OCI-LY3 (cell line): ENCODE measurements at regions not wholly inside any gene's neighbourhood (a gene's known extent, or its start where the extent isn't known, plus 50 kb on each side); places are given as distances from the start of the nearest gene placed in this dataset.

ENCODE experiments used
- H2AFZ ChIP-seq: fragments of 200-600, 300-600 bp; shearing (Covaris generic); 2 replicates; pipeline ENCODE4 v1.6.0; 2014; ENCODE audit warnings: antibody characterized with exemption, low read depth, low read length
- H3K27ac ChIP-seq: fragments of 200-600, 300-600 bp; sonication (generic); 2 replicates; pipeline ENCODE4 v1.5.1; 2014; ENCODE audit warnings: mild to moderate bottlenecking, low read length, moderate library complexity, mixed read lengths
- H3K27me3 ChIP-seq: fragments of 200-600, 300-600 bp; sonication (generic); 2 replicates; pipeline ENCODE4 v1.6.1; 2014; ENCODE audit warnings: low read depth, low read length, mixed read lengths
- H3K36me3 ChIP-seq: fragments of 200-600, 300-600 bp; sonication (generic); replicated peaks from 2 replicates; pipeline ENCODE3; 2014; ENCODE audit warnings: low read depth, low read length, mixed read lengths
- H3K4me1 ChIP-seq: fragments of 300-600, 200-600 bp; sonication (generic); 2 replicates; pipeline ENCODE4 v1.6.1; 2014; ENCODE audit warnings: low read length, mixed read lengths
- H3K4me2 ChIP-seq: fragments of 200-600, 300-600 bp; sonication (generic); 2 replicates; pipeline ENCODE4 v1.6.1; 2014; ENCODE audit warnings: low read length, mixed read lengths
- H3K4me3 ChIP-seq: fragments of 300-600, 200-600 bp; sonication (generic); 2 replicates; pipeline ENCODE4 v1.5.1; 2014; ENCODE audit warnings: antibody characterized with exemption, mild to moderate bottlenecking, low read length, moderate library complexity
- H3K79me2 ChIP-seq: fragments of 300-600, 200-600 bp; shearing (Covaris generic); 2 replicates; pipeline ENCODE4 v1.6.1; 2014; ENCODE audit warnings: mild to moderate bottlenecking, low read length, mixed read lengths
- H3K9ac ChIP-seq: fragments of 300-600, 200-600 bp; shearing (Covaris generic); 2 replicates; pipeline ENCODE4 v1.6.0; 2014; ENCODE audit warnings: mild to moderate bottlenecking, low read length, moderate library complexity
- H3K9me3 ChIP-seq: fragments of 200-600, 300-600 bp; shearing (Covaris generic); 2 replicates; pipeline ENCODE4 v1.6.1; 2014; ENCODE audit warnings: low read length, mixed read lengths; ENCODE audit not compliant: insufficient read depth
- H4K20me1 ChIP-seq: fragments of 200-600, 300-600 bp; sonication (generic); 2 replicates; pipeline ENCODE4 v1.6.1; 2016; ENCODE audit warnings: low read length, mixed read lengths; ENCODE audit not compliant: insufficient read depth
- EZH2phosphoT487 ChIP-seq: fragments of 200-600 bp; shearing (Covaris generic); IDR thresholded peaks from 2 replicates; pipeline ENCODE4 v1.6.1; 2018; ENCODE audit warnings: antibody characterized with exemption, mixed run types, low read depth
- TF ChIP-seq, protein P1 (sequence below): fragments of 200-600, 300-600 bp; sonication (generic); IDR thresholded peaks from 2 replicates; pipeline ENCODE4 v1.5.1; 2014; ENCODE audit warnings: antibody characterized with exemption, low read length, low read depth

DNA sequence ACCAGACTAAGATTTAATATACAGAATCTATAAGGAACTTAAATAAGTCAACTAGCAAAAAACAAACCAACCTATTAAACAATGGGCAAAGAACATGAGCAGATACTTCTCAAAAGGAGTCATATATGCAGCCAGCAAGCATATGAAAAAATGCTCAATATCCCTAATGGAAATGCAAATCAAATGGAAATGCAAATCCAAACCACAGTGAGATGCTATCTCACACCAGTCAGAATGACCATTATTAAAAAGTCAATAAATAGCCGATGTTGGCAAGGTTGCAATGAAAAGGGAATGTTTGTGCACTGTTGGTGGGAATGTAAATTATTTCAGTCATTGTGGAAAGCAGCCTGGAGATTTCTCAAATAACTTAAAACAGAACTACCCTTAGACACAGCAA, 97.0 kb upstream of the SLC6A14 start:
- Histone ChIP-seq H3K9ac (no peak overlapping the region), H2AFZ (no peak overlapping the region), H3K36me3 (no peaks in the 10 kb centered on the region), H3K79me2 (no peaks in the 10 kb centered on the region), H4K20me1 (no peaks in the 10 kb centered on the region), H3K27ac (no peak overlapping the region), H3K4me3 (no peak overlapping the region), H3K9me3 (no peaks in the 10 kb centered on the region), H3K4me2 (no peak overlapping the region), H3K4me1 (no peaks in the 10 kb centered on the region), H3K27me3 (no peaks in the 10 kb centered on the region)
- no peak for TF ChIP-seq EZH2phosphoT487
- TF ChIP-seq, protein P1, sequence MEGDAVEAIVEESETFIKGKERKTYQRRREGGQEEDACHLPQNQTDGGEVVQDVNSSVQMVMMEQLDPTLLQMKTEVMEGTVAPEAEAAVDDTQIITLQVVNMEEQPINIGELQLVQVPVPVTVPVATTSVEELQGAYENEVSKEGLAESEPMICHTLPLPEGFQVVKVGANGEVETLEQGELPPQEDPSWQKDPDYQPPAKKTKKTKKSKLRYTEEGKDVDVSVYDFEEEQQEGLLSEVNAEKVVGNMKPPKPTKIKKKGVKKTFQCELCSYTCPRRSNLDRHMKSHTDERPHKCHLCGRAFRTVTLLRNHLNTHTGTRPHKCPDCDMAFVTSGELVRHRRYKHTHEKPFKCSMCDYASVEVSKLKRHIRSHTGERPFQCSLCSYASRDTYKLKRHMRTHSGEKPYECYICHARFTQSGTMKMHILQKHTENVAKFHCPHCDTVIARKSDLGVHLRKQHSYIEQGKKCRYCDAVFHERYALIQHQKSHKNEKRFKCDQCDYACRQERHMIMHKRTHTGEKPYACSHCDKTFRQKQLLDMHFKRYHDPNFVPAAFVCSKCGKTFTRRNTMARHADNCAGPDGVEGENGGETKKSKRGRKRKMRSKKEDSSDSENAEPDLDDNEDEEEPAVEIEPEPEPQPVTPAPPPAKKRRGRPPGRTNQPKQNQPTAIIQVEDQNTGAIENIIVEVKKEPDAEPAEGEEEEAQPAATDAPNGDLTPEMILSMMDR: no peak

- Histone ChIP-seq H3K4me1 (no peaks in the 10 kb centered on the region), H3K27ac (no peak overlapping the region), H3K79me2 (no peaks in the 10 kb centered on the region), H3K9me3 (no peaks in the 10 kb centered on the region), H3K36me3 (no peaks in the 10 kb centered on the region), H3K4me2 (no peak overlapping the region), H3K4me3 (no peak overlapping the region), H3K9ac (no peak overlapping the region), H3K27me3 (no peaks in the 10 kb centered on the region), H4K20me1 (no peaks in the 10 kb centered on the region), H2AFZ (no peak overlapping the region)
- TF ChIP-seq, protein P1: no peak
- no peak for TF ChIP-seq EZH2phosphoT487
Observed at GRCh38 chrX:116342903-116343302, 93.5 kb upstream of the SLC6A14 start.

DNA sequence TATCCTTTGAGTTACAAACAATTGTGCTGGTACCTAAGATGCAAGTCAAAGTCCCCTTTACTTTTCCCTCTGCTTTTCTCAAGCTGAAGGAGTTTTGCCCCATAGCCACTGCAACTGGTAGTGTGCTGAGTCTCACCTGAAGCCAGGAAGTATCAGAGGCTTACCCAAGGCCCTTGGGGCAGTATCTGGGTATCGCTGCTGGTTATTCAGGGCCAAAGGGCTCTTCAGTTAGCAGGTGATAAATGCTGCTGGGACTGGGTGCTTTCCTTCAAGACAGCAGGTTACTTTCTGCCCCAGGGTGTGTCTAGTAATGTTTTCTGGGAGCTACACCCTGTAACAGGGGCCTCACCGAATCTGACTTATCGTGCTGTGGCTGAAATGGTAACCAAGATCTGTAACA, 90.4 kb upstream of the SLC6A14 start:
- no peaks in the 10 kb centered on the region for H3K79me2 ChIP-seq
- H3K9me3 ChIP-seq: no peaks in the 10 kb centered on the region
- no peak overlapping the region for H2AFZ ChIP-seq
- no peaks in the 10 kb centered on the region for H3K27me3 ChIP-seq
- no peak overlapping the region for H3K4me3 ChIP-seq
- no peak overlapping the region for H3K27ac ChIP-seq
- TF ChIP-seq EZH2phosphoT487: no peak
- TF ChIP-seq, protein P1: no peak
- no peaks in the 10 kb centered on the region for H3K36me3 ChIP-seq
- H4K20me1 ChIP-seq: no peaks in the 10 kb centered on the region
- no peak overlapping the region for H3K4me2 ChIP-seq
- H3K4me1 ChIP-seq: no peaks in the 10 kb centered on the region
- H3K9ac ChIP-seq: no peak overlapping the region

DNA sequence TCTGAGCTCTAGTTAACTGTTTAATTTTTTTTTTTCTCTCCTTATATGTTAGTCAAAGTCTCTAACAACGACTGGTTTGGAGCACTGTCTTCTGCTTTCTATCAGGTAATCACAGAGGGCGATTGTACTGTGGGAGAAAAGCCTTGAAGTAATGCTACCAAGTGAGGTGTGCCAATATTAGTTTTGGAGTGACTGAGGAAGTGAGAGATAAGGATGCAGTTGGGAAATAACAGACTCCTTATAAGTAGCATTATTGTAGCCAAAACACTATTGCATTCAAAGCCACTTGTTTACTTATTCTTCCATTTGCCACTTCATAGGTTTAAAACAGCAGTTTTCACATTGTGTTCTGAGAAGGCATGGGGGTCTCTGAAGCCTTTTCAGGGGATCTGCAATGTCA, 79.1 kb upstream of the SLC6A14 start:
- H3K27ac ChIP-seq: no peak overlapping the region
- H3K4me2 ChIP-seq: no peak overlapping the region
- H4K20me1 ChIP-seq: no peaks in the 10 kb centered on the region
- H3K36me3 ChIP-seq: no peaks in the 10 kb centered on the region
- no peak overlapping the region for H3K4me3 ChIP-seq
- no peaks in the 10 kb centered on the region for H3K79me2 ChIP-seq
- H3K9me3 ChIP-seq: no peaks in the 10 kb centered on the region
- H3K27me3 ChIP-seq: no peaks in the 10 kb centered on the region
- TF ChIP-seq EZH2phosphoT487: no peak
- TF ChIP-seq, protein P1: no peak
- no peaks in the 10 kb centered on the region for H3K4me1 ChIP-seq
- H2AFZ ChIP-seq: no peak overlapping the region
- no peak overlapping the region for H3K9ac ChIP-seq
